Body of pancreas (tissue), 4 donors: ENCODE measurements at regions not wholly inside any gene's neighbourhood (a gene's known extent, or its start where the extent isn't known, plus 50 kb on each side); places are given as distances from the start of the nearest gene placed in this dataset.

Source experiments
- POLR2A ChIP-seq, 3 donors: fragments of 450-650 bp; IDR thresholded peaks; one replicate each; pipeline ENCODE4 v1.6.1; 2016; ENCODE audit warnings: antibody characterized with exemption in 3 of 3, mild to moderate bottlenecking in 2 of 3
- TF ChIP-seq, protein P1 (sequence below), 7 experiments: fragments of 450-650 bp in 4 of 7; fragments of 200-600 bp in 3 of 7; sonication (generic) in 3 of 7; IDR thresholded peaks; one replicate each; pipeline ENCODE4 v1.5.1; 2016 to 2019; ENCODE audit warnings: antibody characterized with exemption in 7 of 7

DNA sequence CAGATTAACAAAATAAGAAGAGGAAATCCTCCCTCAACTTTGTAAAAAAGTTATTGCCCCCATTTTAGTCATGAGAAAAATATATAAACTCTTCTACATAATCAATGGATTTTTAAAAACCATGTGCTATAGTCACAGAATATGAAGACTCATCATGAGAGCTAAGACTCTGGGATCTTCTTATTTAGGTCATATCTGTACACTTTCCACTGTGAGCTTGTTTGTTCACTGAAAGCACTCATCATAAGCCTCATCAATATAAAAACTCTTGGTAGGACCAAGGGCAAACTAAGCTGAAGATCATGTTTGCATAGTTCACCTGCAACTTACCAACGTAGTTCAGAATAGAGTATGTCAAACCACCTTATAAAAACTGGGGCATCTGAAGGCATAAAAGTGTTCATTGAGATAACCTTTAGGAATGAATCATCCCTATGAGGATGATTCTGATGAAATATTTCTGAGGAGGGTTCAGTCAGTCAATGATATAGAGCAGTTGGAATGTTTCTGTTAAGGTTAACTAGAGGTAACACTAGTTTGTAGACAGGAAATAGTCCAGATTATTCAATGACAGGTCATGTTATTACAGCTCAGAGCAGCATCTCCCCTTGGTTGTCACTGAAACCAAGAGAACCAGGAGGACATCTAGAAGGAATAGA, 289.9 kb upstream of the SMC2 start:
- TF ChIP-seq, protein P1, sequence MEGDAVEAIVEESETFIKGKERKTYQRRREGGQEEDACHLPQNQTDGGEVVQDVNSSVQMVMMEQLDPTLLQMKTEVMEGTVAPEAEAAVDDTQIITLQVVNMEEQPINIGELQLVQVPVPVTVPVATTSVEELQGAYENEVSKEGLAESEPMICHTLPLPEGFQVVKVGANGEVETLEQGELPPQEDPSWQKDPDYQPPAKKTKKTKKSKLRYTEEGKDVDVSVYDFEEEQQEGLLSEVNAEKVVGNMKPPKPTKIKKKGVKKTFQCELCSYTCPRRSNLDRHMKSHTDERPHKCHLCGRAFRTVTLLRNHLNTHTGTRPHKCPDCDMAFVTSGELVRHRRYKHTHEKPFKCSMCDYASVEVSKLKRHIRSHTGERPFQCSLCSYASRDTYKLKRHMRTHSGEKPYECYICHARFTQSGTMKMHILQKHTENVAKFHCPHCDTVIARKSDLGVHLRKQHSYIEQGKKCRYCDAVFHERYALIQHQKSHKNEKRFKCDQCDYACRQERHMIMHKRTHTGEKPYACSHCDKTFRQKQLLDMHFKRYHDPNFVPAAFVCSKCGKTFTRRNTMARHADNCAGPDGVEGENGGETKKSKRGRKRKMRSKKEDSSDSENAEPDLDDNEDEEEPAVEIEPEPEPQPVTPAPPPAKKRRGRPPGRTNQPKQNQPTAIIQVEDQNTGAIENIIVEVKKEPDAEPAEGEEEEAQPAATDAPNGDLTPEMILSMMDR (IDR thresholded peaks at IDR 0.05) = no peak
- TF ChIP-seq POLR2A (IDR thresholded peaks at IDR 0.05) = no peak
